Activated B cell treated with CpG ODN at 0.5 μM for 24 hours (primary cell): ENCODE measurements at regions not wholly inside any gene's neighbourhood (a gene's known extent, or its start where the extent isn't known, plus 50 kb on each side); places are given as distances from the start of the nearest gene placed in this dataset.

ENCODE experiments used
- ATAC-seq: fragments of 200-7000 bp; cut with Tn5 transposase; one replicate; pipeline ENCODE4 v1.10.0; 2021; ENCODE audit warnings: low read depth, mild to moderate bottlenecking, moderate library complexity
- CTCF ChIA-PET: fragments of 350-600 bp; sonication (Branson Sonifier 250); formaldehyde crosslinking; loops from one replicate; lab custom pipeline; 2021; ENCODE audit warnings: antibody characterized with exemption; lab: Charles Lee
- POLR2A ChIA-PET: fragments of 350-600 bp; sonication (Branson Sonifier 250); formaldehyde crosslinking; loops from one replicate; lab custom pipeline; 2021; ENCODE audit warnings: antibody characterized with exemption; lab: Charles Lee
- DNase-seq: peaks from one replicate; pipeline ENCODE4 v3.0.0; 2022
- H3K27ac Mint-ChIP-seq: one replicate; pipeline ENCODE4 v1.8.0; 2020; ENCODE audit warnings: mixed read lengths
- H3K27me3 Mint-ChIP-seq: one replicate; pipeline ENCODE4 v1.8.0; 2021; ENCODE audit warnings: mixed read lengths
- H3K36me3 Mint-ChIP-seq: one replicate; pipeline ENCODE4 v1.8.0; 2021; ENCODE audit warnings: low read depth, mixed read lengths
- H3K4me1 Mint-ChIP-seq: one replicate; pipeline ENCODE4 v1.8.0; 2021; ENCODE audit warnings: mixed read lengths
- H3K4me3 Mint-ChIP-seq: one replicate; pipeline ENCODE4 v1.8.0; 2020; ENCODE audit warnings: mild to moderate bottlenecking, mixed read lengths
- H3K9me3 Mint-ChIP-seq: one replicate; pipeline ENCODE4 v1.8.0; 2020; ENCODE audit warnings: mixed read lengths
- CTCF ChIP-seq: fragments of 200-600 bp; IDR thresholded peaks from one replicate; pipeline ENCODE4 v1.8.0; 2022; ENCODE audit warnings: antibody characterized with exemption, mild to moderate bottlenecking
- intact Hi-C: fragments of 100-400 bp; cut with micrococcal nuclease; formaldehyde crosslinking; loops from one replicate; pipeline ENCODE4 v1.15.1; 2024

GRCh38 chr6:159462431-159462830 is 230.6 kb downstream of the SOD2 start:
- no peak for TF ChIP-seq CTCF
- Mint-ChIP-seq H3K27me3 (peaks cover 2% of the 10 kb centered on the region), H3K4me1 (peaks cover 23% of the 10 kb centered on the region), H3K9me3 (no peaks in the 10 kb centered on the region), H3K27ac (no peak overlapping the region), H3K4me3 (no peak overlapping the region), H3K36me3 (no peaks in the 10 kb centered on the region)
- ATAC-seq (no peak), DNase-seq (no peak)
- ChIA-PET POLR2A (no interaction called here), CTCF (no interaction called here)
- intact Hi-C loops, result loop anchor here (5.0 kb wide), 1 partner anchor 290 kb away; no protein-coding TSS in a partner anchor

- no peak for DNase-seq
- CTCF ChIA-PET, result no interaction called here
- Mint-ChIP-seq H3K27me3 (peaks cover 2% of the 10 kb centered on the region), H3K9me3 (no peaks in the 10 kb centered on the region), H3K4me3 (no peak overlapping the region), H3K4me1 (peaks cover 19% of the 10 kb centered on the region), H3K36me3 (no peaks in the 10 kb centered on the region), H3K27ac (no peak overlapping the region)
- intact Hi-C loops, result loop anchor here (5.0 kb wide), 1 partner anchor 290 kb away; no protein-coding TSS in a partner anchor
- no peak for TF ChIP-seq CTCF
- no peak for ATAC-seq
- POLR2A ChIA-PET, result no interaction called here
Measured at GRCh38 chr6:159461998-159462397, 231.0 kb downstream of the SOD2 start.

GRCh38 chr6:159461266-159461665 is 231.8 kb downstream of the SOD2 start:
- POLR2A ChIA-PET, result no interaction called here
- no peak overlapping the region for H3K27ac Mint-ChIP-seq
- peaks cover 16% of the 10 kb centered on the region for H3K4me1 Mint-ChIP-seq
- ATAC-seq (no peak), DNase-seq (no peak)
- H3K9me3 Mint-ChIP-seq, result no peaks in the 10 kb centered on the region
- H3K36me3 Mint-ChIP-seq, result no peaks in the 10 kb centered on the region
- no peak overlapping the region for H3K4me3 Mint-ChIP-seq
- intact Hi-C loops, result loop anchor here (5.0 kb wide), 1 partner anchor 289 kb away; no protein-coding TSS in a partner anchor
- CTCF ChIA-PET, result no interaction called here
- peaks cover 2% of the 10 kb centered on the region for H3K27me3 Mint-ChIP-seq
- no peak for TF ChIP-seq CTCF

- ChIA-PET POLR2A (no interaction called here), CTCF (no interaction called here)
- Mint-ChIP-seq H3K9me3 (no peaks in the 10 kb centered on the region), H3K36me3 (no peaks in the 10 kb centered on the region), H3K27ac (no peak overlapping the region), H3K27me3 (no peaks in the 10 kb centered on the region), H3K4me1 (peaks cover 15% of the 10 kb centered on the region), H3K4me3 (no peak overlapping the region)
- ATAC-seq (no peak), DNase-seq (no peak)
- intact Hi-C loops, result loop anchor here (5.0 kb wide), 1 partner anchor 288 kb away; no protein-coding TSS in a partner anchor
- TF ChIP-seq CTCF, result no peak
Measured at GRCh38 chr6:159460476-159460875, 232.6 kb downstream of the SOD2 start.

- Mint-ChIP-seq H3K4me3 (no peak overlapping the region), H3K27me3 (peaks cover 2% of the 10 kb centered on the region), H3K4me1 (peaks cover 4% of the 10 kb centered on the region), H3K36me3 (no peaks in the 10 kb centered on the region), H3K27ac (no peak overlapping the region), H3K9me3 (no peaks in the 10 kb centered on the region)
- intact Hi-C loops, result no loop called here
- DNase-seq, result no peak
- ChIA-PET POLR2A (no interaction called here), CTCF (no interaction called here)
- no peak for TF ChIP-seq CTCF
- no peak for ATAC-seq
Measured at GRCh38 chr6:159456349-159456748, 236.7 kb downstream of the SOD2 start.
